Activated CD4-positive, alpha-beta T cell treated with anti-CD3 and anti-CD28 coated beads, Interleukin-10, Interleukin-2, amounts not matched to agents 100 ng/mL and 50 ng/mL, durations not matched to agents 16 hours and 8 hours (primary cell): ENCODE measurements at regions not wholly inside any gene's neighbourhood (a gene's known extent, or its start where the extent isn't known, plus 50 kb on each side); places are given as distances from the start of the nearest gene placed in this dataset.

ENCODE experiments used
- DNase-seq: peaks from one replicate; pipeline ENCODE4 v3.0.0-alpha.2; 2020

- no peak for DNase-seq
These were observed 406.5 kb downstream of the LRFN5 start for GRCh38 chr14:42013153-42013552.

- DNase-seq, result no peak
These were observed 404.5 kb downstream of the LRFN5 start for GRCh38 chr14:42011221-42011620.

- DNase-seq, result no peak
These were observed 397.6 kb downstream of the LRFN5 start for GRCh38 chr14:42004321-42004720.

- DNase-seq, result no peak
These were observed 395.5 kb downstream of the LRFN5 start for GRCh38 chr14:42002141-42002540.

- no peak for DNase-seq
These were observed 394.8 kb downstream of the LRFN5 start for GRCh38 chr14:42001431-42001830.

GRCh38 chr14:42000450-42000849 lies 393.8 kb downstream of the LRFN5 start:
- DNase-seq, result no peak

GRCh38 chr14:41993687-41994086 lies 387.0 kb downstream of the LRFN5 start:
- DNase-seq, result no peak

GRCh38 chr14:41986700-41987099 lies 380.0 kb downstream of the LRFN5 start:
- no peak for DNase-seq

GRCh38 chr14:41986083-41986645 lies 379.5 kb downstream of the LRFN5 start:
- DNase-seq, result no peak

GRCh38 chr14:41973178-41973577 lies 366.5 kb downstream of the LRFN5 start:
- no peak for DNase-seq

- no peak for DNase-seq
These were observed 365.9 kb downstream of the LRFN5 start for GRCh38 chr14:41972531-41972930.

GRCh38 chr14:41960281-41960680 lies 353.6 kb downstream of the LRFN5 start:
- DNase-seq, result no peak

GRCh38 chr14:41957459-41957858 lies 350.8 kb downstream of the LRFN5 start:
- DNase-seq, result no peak
